BE2C (cell line): ENCODE measurements at regions not wholly inside any gene's neighbourhood (a gene's known extent, or its start where the extent isn't known, plus 50 kb on each side); places are given as distances from the start of the nearest gene placed in this dataset.

Experiments used
- DNase-seq: peaks from one replicate; pipeline ENCODE4 v3.0.0-alpha.2; 2020
- H3K27me3 ChIP-seq: fragments of 250-450 bp; sonication (Bioruptor Pico); 2 replicates; pipeline ENCODE4 v1.5.1; 2020; ENCODE audit warnings: mild to moderate bottlenecking
- H3K36me3 ChIP-seq: fragments of 250-450 bp; sonication (Bioruptor Pico); 2 replicates; pipeline ENCODE4 v1.5.1; 2020; ENCODE audit warnings: mild to moderate bottlenecking
- H3K4me1 ChIP-seq: fragments of 250-450 bp; sonication (Bioruptor Pico); 2 replicates; pipeline ENCODE4 v1.5.1; 2020
- H3K4me3 ChIP-seq: 2 replicates; pipeline ENCODE4 v1.5.1; 2011; ENCODE audit warnings: low read depth, low read length
- H3K9me3 ChIP-seq: fragments of 250-450 bp; sonication (Bioruptor Pico); 2 replicates; pipeline ENCODE4 v1.5.1; 2020
- TF ChIP-seq, protein P1 (sequence below): IDR thresholded peaks from 2 replicates; pipeline ENCODE4 v1.5.1; 2012; ENCODE audit warnings: mild to moderate bottlenecking, low read depth, low read length

DNA sequence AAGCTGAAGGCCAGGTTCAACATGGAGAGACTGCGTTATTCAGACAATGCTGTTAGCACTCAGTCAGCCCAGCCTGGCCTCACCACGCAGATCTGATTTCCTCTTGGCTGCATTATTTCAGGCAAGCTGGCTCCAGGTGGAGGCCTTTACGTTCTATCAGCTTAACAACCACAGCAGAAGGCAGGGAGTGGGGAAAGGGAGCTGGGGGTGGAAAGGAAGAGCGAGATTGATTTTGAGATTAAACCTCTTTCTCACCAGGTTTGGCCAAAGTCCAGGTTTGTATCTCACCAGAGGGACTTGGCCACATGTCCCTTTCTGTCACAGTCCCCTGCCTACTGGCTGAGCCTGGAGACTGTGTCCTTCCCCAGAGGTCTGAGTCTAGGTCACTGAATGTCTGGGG is 543.7 kb upstream of the TMEM132C start:
- Histone ChIP-seq H3K9me3 (no peaks in the 10 kb centered on the region), H3K4me3 (no peak overlapping the region), H3K4me1 (no peaks in the 10 kb centered on the region), H3K36me3 (no peaks in the 10 kb centered on the region), H3K27me3 (no peaks in the 10 kb centered on the region)
- TF ChIP-seq, protein P1, sequence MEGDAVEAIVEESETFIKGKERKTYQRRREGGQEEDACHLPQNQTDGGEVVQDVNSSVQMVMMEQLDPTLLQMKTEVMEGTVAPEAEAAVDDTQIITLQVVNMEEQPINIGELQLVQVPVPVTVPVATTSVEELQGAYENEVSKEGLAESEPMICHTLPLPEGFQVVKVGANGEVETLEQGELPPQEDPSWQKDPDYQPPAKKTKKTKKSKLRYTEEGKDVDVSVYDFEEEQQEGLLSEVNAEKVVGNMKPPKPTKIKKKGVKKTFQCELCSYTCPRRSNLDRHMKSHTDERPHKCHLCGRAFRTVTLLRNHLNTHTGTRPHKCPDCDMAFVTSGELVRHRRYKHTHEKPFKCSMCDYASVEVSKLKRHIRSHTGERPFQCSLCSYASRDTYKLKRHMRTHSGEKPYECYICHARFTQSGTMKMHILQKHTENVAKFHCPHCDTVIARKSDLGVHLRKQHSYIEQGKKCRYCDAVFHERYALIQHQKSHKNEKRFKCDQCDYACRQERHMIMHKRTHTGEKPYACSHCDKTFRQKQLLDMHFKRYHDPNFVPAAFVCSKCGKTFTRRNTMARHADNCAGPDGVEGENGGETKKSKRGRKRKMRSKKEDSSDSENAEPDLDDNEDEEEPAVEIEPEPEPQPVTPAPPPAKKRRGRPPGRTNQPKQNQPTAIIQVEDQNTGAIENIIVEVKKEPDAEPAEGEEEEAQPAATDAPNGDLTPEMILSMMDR: no peak
- DNase-seq: no peak

DNA sequence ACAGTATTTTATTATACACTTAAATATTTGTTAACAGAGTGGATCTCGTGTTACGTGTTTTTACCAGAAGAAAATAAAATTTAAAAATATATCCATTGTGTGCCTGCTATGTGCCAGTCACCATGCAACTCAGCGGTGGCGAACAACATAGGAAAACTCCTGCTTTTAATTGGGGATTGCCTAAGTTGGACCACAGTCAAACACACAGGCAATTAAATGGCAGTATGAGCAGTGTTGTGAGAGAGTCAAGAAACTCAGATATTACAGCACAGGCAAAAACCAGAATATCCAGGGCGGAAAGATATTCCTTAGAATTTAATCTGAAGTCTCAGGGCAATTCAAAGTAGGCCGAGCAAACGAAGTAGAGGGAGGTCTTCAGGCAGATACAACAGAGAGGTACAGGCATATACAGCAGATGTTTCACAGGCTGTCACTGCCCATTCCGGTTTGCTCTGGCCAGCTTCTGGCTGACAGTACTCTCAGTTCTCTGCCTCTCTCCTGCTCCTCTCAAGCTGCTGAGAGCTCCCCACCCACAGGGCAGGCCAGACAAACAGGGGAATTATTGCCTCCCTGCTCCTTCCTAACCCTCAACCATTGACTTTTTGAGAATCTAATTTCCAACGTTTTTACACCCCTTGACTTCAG is 540.2 kb upstream of the TMEM132C start:
- TF ChIP-seq, protein P1: no peak
- Histone ChIP-seq H3K27me3 (no peaks in the 10 kb centered on the region), H3K4me1 (no peaks in the 10 kb centered on the region), H3K36me3 (no peaks in the 10 kb centered on the region), H3K4me3 (no peak overlapping the region), H3K9me3 (no peaks in the 10 kb centered on the region; the same call in 1 of the 2 replicates)
- DNase-seq: no peak

DNA sequence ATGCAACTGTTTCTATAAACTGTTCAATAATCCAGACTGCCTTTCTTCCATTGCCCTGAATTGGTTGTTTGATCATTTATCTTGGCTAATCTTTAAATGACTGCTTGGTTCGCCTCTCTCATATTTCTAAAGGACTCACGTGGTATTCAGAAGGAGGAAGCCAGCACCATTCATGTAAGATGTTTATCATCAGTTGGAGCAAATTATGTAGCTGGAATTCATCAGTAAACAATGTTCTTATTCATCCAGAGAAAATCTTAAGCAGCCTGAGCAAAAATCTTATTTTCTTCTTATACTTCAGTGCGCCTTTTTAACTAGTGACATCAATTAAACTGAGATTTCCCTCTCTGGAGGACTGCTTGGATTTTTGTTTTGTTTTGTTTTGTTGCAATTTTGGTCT is 538.7 kb upstream of the TMEM132C start:
- DNase-seq: no peak
- no peaks in the 10 kb centered on the region; the same call in 1 of the 2 replicates for H3K9me3 ChIP-seq
- no peaks in the 10 kb centered on the region for H3K4me1 ChIP-seq
- H3K36me3 ChIP-seq: no peaks in the 10 kb centered on the region
- TF ChIP-seq, protein P1: no peak
- no peak overlapping the region for H3K4me3 ChIP-seq
- no peaks in the 10 kb centered on the region for H3K27me3 ChIP-seq

DNA sequence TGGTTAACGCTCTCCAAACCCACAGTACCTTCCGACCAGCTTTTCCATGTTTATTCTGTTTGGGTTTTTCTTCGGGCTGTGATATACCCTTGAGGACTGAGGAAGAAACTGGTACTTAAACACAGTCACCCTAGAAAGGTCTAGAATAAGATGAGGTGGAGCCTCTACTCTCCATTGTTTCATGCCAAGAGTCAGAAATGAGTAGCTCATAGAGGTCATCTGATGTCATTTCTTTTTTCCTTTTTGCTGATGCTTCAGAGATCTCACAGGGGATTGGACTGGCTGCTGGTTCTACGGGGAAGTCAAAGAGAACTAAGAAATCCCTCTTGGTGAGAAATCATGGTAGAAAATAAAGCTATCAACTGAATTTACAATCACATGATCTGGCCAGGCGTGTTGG is 538.2 kb upstream of the TMEM132C start:
- TF ChIP-seq, protein P1: no peak
- Histone ChIP-seq H3K36me3 (no peaks in the 10 kb centered on the region), H3K9me3 (no peaks in the 10 kb centered on the region; the same call in 1 of the 2 replicates), H3K4me1 (no peaks in the 10 kb centered on the region), H3K27me3 (no peaks in the 10 kb centered on the region), H3K4me3 (no peak overlapping the region)
- DNase-seq: no peak

DNA sequence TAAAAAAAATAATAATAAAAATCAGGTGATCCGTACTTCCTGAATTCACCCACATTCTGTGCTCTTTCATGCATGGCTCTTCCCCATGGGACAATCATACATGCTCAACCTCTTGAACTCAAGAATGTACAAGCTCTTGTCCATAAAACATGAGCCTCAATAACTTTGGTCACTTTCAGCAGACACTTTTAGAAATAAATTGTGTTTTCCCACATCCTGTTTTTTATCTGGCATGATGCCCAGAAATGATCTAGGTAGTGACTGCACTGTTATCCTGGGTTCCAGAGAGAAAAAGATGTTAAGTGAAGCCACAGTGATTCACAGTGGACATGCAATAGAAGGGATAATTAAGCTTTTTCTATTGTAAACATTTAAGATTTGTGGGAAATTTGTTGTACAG is 537.6 kb upstream of the TMEM132C start:
- Histone ChIP-seq H3K4me1 (no peaks in the 10 kb centered on the region), H3K4me3 (no peak overlapping the region), H3K27me3 (no peaks in the 10 kb centered on the region), H3K36me3 (no peaks in the 10 kb centered on the region), H3K9me3 (no peaks in the 10 kb centered on the region; the same call in 1 of the 2 replicates)
- no peak for DNase-seq
- TF ChIP-seq, protein P1: no peak

DNA sequence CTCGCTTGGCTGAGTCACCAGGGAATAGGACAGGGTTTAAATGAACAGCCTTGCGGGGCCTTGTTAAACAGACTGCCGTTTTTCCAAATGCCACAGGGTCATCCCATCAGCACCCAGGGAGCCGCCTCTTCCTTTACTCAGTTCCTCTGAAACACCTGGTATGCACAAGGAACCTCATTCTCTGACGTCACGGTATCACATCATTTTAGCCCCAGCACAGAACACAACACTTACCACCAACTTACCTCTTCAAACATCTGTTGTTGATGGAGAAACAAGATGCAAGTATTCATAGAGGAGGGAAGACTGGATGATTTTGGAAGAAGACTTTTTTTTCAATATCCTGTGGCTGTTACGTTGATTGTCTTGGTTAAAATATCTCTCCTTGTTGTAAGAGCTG is 535.3 kb upstream of the TMEM132C start:
- Histone ChIP-seq H3K9me3 (no peaks in the 10 kb centered on the region; the same call in 1 of the 2 replicates), H3K36me3 (no peaks in the 10 kb centered on the region), H3K4me3 (no peak overlapping the region), H3K27me3 (no peaks in the 10 kb centered on the region), H3K4me1 (no peaks in the 10 kb centered on the region)
- DNase-seq: no peak
- TF ChIP-seq, protein P1: no peak
